GM20000 (cell line): ENCODE measurements at regions not wholly inside any gene's neighbourhood (a gene's known extent, or its start where the extent isn't known, plus 50 kb on each side); places are given as distances from the start of the nearest gene placed in this dataset.

Experiments used
- DNase-seq: peaks from one replicate; pipeline ENCODE4 v3.0.0; 2012; ENCODE audit warnings: low spot score
- CTCF ChIP-seq: IDR thresholded peaks from 2 replicates; pipeline ENCODE4 v1.5.1; 2012; ENCODE audit warnings: mild to moderate bottlenecking, control low read depth; ENCODE audit errors: extremely low read depth, missing control alignments

GRCh38 chr15:95448531-95449229, 881.8 kb upstream of the NR2F2 start:
- DNase-seq, result no peak
- no peak for TF ChIP-seq CTCF

GRCh38 chr15:95449230-95449628, 881.3 kb upstream of the NR2F2 start:
- TF ChIP-seq CTCF, result no peak
- no peak for DNase-seq

- DNase-seq, result no peak
- no peak for TF ChIP-seq CTCF
These were observed 880.1 kb upstream of the NR2F2 start for GRCh38 chr15:95450413-95450812.

- no peak for TF ChIP-seq CTCF
- DNase-seq, result no peak
These were observed 878.6 kb upstream of the NR2F2 start for GRCh38 chr15:95451938-95452337.

- no peak for DNase-seq
- no peak for TF ChIP-seq CTCF
These were observed 875.9 kb upstream of the NR2F2 start for GRCh38 chr15:95454403-95455262.

- no peak for DNase-seq
- no peak for TF ChIP-seq CTCF
These were observed 873.0 kb upstream of the NR2F2 start for GRCh38 chr15:95457520-95457919.

- no peak for TF ChIP-seq CTCF
- no peak for DNase-seq
These were observed 871.8 kb upstream of the NR2F2 start for GRCh38 chr15:95458721-95459120.
